WTC11 (cell line): ENCODE measurements at regions not wholly inside any gene's neighbourhood (a gene's known extent, or its start where the extent isn't known, plus 50 kb on each side); places are given as distances from the start of the nearest gene placed in this dataset.

Experiments used
- ATAC-seq: fragments of 200-7000 bp; cut with Tn5 transposase; 2 replicates; pipeline ENCODE4 v1.10.0; 2021; ENCODE audit warnings: mild to moderate bottlenecking, moderate library complexity
- CTCF ChIA-PET: fragments of 300-600 bp; sonication (Branson Sonifier 250); formaldehyde crosslinking; loops from one replicate; lab custom pipeline; 2021; ENCODE audit warnings: antibody characterized with exemption; lab: Charles Lee
- POLR2A ChIA-PET: fragments of 350-600 bp; sonication (Branson Sonifier 250); formaldehyde crosslinking; loops from one replicate; lab custom pipeline; 2021; ENCODE audit warnings: antibody characterized with exemption; lab: Charles Lee
- DNase-seq: peaks from one replicate; pipeline ENCODE4 v3.0.0; 2021; ENCODE audit warnings: low spot score
- H3K27ac Mint-ChIP-seq: 2 replicates; pipeline ENCODE4 v1.8.0; 2021; ENCODE audit warnings: mixed read lengths
- H3K27me3 Mint-ChIP-seq: 2 replicates; pipeline ENCODE4 v1.8.0; 2021; ENCODE audit warnings: low read depth, mild to moderate bottlenecking, moderate library complexity, mixed read lengths
- H3K36me3 Mint-ChIP-seq: 2 replicates; pipeline ENCODE4 v1.8.0; 2021; ENCODE audit warnings: mixed read lengths
- H3K4me1 Mint-ChIP-seq: 2 replicates; pipeline ENCODE4 v1.8.0; 2022; ENCODE audit warnings: mixed read lengths
- H3K4me3 Mint-ChIP-seq: 2 replicates; pipeline ENCODE4 v1.8.0; 2021; ENCODE audit warnings: mild to moderate bottlenecking, moderate library complexity, mixed read lengths
- H3K9me3 Mint-ChIP-seq: 2 replicates; pipeline ENCODE4 v1.8.0; 2021; ENCODE audit warnings: mixed read lengths
- CREB1 ChIP-seq: sonication (generic); formaldehyde crosslinking; IDR thresholded peaks from 2 replicates; pipeline ENCODE4 v1.8.0; 2023; ENCODE audit warnings: mild to moderate bottlenecking, missing genetic modification reagents
- CREM ChIP-seq: sonication (generic); formaldehyde crosslinking; IDR thresholded peaks from 2 replicates; pipeline ENCODE4 v1.8.1; 2022; ENCODE audit warnings: mild to moderate bottlenecking, missing genetic modification reagents, moderate library complexity
- ELF4 ChIP-seq: sonication (generic); formaldehyde crosslinking; IDR thresholded peaks from 2 replicates; pipeline ENCODE4 v1.8.1; 2022; ENCODE audit warnings: low read depth, mild to moderate bottlenecking, moderate library complexity, missing genetic modification reagents
- EMX1 ChIP-seq: fragments of 250-450 bp; sonication (Bioruptor Pico); IDR thresholded peaks from 2 replicates; pipeline ENCODE4 v1.8.0; 2021; ENCODE audit warnings: mild to moderate bottlenecking
- ESRRA ChIP-seq: sonication (generic); formaldehyde crosslinking; IDR thresholded peaks from 2 replicates; pipeline ENCODE4 v1.8.1; 2022; ENCODE audit warnings: mild to moderate bottlenecking, missing genetic modification reagents, borderline replicate concordance
- FOXK1 ChIP-seq: sonication (generic); formaldehyde crosslinking; IDR thresholded peaks from 2 replicates; pipeline ENCODE4 v1.8.0; 2022; ENCODE audit warnings: mild to moderate bottlenecking, moderate library complexity, missing genetic modification reagents
- KAT7 ChIP-seq: sonication (generic); formaldehyde crosslinking; IDR thresholded peaks from 2 replicates; pipeline ENCODE4 v1.8.1; 2023; ENCODE audit warnings: missing genetic modification reagents, mild to moderate bottlenecking, borderline replicate concordance
- MYBL2 ChIP-seq: sonication (generic); formaldehyde crosslinking; IDR thresholded peaks from 2 replicates; pipeline ENCODE4 v1.8.1; 2023; ENCODE audit warnings: mild to moderate bottlenecking, moderate library complexity, missing genetic modification reagents
- NFATC4 ChIP-seq: fragments of 250-450 bp; sonication (Bioruptor Pico); IDR thresholded peaks from 2 replicates; pipeline ENCODE4 v1.9.0; 2021; ENCODE audit warnings: mild to moderate bottlenecking
- OVOL2 ChIP-seq: fragments of 250-450 bp; sonication (Bioruptor Pico); IDR thresholded peaks from 2 replicates; pipeline ENCODE4 v1.9.0; 2021; ENCODE audit warnings: mild to moderate bottlenecking, borderline replicate concordance
- SP1 ChIP-seq: sonication (generic); formaldehyde crosslinking; conservative IDR thresholded peaks from 2 replicates; pipeline ENCODE4 v1.8.1; 2022; ENCODE audit warnings: missing genetic modification reagents
- TCF7 ChIP-seq: sonication (generic); formaldehyde crosslinking; IDR thresholded peaks from 2 replicates; pipeline ENCODE4 v1.8.0; 2022; ENCODE audit warnings: mild to moderate bottlenecking, low read depth, missing genetic modification reagents, moderate library complexity
- TEAD1 ChIP-seq: sonication (generic); formaldehyde crosslinking; IDR thresholded peaks from 2 replicates; pipeline ENCODE4 v1.8.0; 2022; ENCODE audit warnings: mild to moderate bottlenecking, missing genetic modification reagents
- TP53 ChIP-seq: sonication (generic); formaldehyde crosslinking; IDR thresholded peaks from 2 replicates; pipeline ENCODE4 v1.8.1; 2023; ENCODE audit warnings: mild to moderate bottlenecking, missing genetic modification reagents
- ZBTB21 ChIP-seq: sonication (generic); formaldehyde crosslinking; IDR thresholded peaks from 2 replicates; pipeline ENCODE4 v1.8.1; 2023; ENCODE audit warnings: mild to moderate bottlenecking, missing genetic modification reagents, borderline replicate concordance
- ZNF219 ChIP-seq: sonication (generic); formaldehyde crosslinking; IDR thresholded peaks from 2 replicates; pipeline ENCODE4 v1.8.0; 2023; ENCODE audit warnings: missing genetic modification reagents, mild to moderate bottlenecking, borderline replicate concordance
- ZNF232 ChIP-seq: sonication (generic); formaldehyde crosslinking; IDR thresholded peaks from 2 replicates; pipeline ENCODE4 v1.8.0; 2022; ENCODE audit warnings: mild to moderate bottlenecking, missing genetic modification reagents
- ZNF416 ChIP-seq: fragments of 250-450 bp; sonication (Bioruptor Pico); IDR thresholded peaks from 2 replicates; pipeline ENCODE4 v1.9.0; 2021; ENCODE audit warnings: mild to moderate bottlenecking, inconsistent platforms
- TF ChIP-seq, protein P1 (sequence below): sonication (generic); formaldehyde crosslinking; IDR thresholded peaks from 2 replicates; pipeline ENCODE4 v1.8.1; 2022; ENCODE audit warnings: low read depth, mild to moderate bottlenecking, moderate library complexity, missing genetic modification reagents, borderline replicate concordance
- TF ChIP-seq, protein P2 (sequence below): sonication (generic); formaldehyde crosslinking; IDR thresholded peaks from 2 replicates; pipeline ENCODE4 v1.8.0; 2022; ENCODE audit warnings: mild to moderate bottlenecking, missing genetic modification reagents
- TF ChIP-seq, protein P3 (sequence below): sonication (generic); formaldehyde crosslinking; IDR thresholded peaks from 2 replicates; pipeline ENCODE4 v1.8.1; 2022; ENCODE audit warnings: mild to moderate bottlenecking, missing genetic modification reagents, moderate library complexity, borderline replicate concordance
- TF ChIP-seq, protein P4 (sequence below): sonication (generic); formaldehyde crosslinking; IDR thresholded peaks from 2 replicates; pipeline ENCODE4 v1.8.0; 2022; ENCODE audit warnings: mild to moderate bottlenecking, missing genetic modification reagents
- TF ChIP-seq, protein P5 (sequence below): fragments of 250-450 bp; sonication (Bioruptor Pico); IDR thresholded peaks from 2 replicates; pipeline ENCODE4 v1.9.0; 2021; ENCODE audit warnings: mild to moderate bottlenecking
- TF ChIP-seq, protein P6 (sequence below): sonication (generic); formaldehyde crosslinking; IDR thresholded peaks from 2 replicates; pipeline ENCODE4 v1.8.0; 2022; ENCODE audit warnings: missing genetic modification reagents

DNA sequence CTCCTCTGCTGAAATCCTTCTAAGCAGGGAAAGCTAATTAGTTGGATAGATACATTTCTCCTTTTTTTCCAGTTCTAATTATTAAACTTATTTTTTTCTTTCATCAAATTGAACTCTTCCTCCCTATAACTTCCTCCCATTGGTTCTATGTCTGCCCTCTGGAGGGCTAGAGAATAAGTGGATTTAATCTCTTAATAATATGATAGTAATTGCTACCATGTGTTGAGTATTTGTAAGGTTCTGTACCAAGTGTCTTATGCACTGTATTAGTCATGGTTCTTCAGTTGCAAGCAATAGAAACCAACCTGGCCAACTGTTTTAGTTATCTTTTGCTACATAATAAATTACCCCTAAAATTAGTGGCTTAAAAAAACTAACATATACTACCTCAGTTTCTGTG is 190.5 kb upstream of the PLXNC1 start (continued):
- TF ChIP-seq ESRRA: no peak
- no peak for TF ChIP-seq FOXK1
- TF ChIP-seq, protein P1, sequence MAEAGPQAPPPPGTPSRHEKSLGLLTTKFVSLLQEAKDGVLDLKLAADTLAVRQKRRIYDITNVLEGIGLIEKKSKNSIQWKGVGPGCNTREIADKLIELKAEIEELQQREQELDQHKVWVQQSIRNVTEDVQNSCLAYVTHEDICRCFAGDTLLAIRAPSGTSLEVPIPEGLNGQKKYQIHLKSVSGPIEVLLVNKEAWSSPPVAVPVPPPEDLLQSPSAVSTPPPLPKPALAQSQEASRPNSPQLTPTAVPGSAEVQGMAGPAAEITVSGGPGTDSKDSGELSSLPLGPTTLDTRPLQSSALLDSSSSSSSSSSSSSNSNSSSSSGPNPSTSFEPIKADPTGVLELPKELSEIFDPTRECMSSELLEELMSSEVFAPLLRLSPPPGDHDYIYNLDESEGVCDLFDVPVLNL: no peak
- TF ChIP-seq, protein P2, sequence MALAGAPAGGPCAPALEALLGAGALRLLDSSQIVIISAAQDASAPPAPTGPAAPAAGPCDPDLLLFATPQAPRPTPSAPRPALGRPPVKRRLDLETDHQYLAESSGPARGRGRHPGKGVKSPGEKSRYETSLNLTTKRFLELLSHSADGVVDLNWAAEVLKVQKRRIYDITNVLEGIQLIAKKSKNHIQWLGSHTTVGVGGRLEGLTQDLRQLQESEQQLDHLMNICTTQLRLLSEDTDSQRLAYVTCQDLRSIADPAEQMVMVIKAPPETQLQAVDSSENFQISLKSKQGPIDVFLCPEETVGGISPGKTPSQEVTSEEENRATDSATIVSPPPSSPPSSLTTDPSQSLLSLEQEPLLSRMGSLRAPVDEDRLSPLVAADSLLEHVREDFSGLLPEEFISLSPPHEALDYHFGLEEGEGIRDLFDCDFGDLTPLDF: no peak
- TF ChIP-seq, protein P3, sequence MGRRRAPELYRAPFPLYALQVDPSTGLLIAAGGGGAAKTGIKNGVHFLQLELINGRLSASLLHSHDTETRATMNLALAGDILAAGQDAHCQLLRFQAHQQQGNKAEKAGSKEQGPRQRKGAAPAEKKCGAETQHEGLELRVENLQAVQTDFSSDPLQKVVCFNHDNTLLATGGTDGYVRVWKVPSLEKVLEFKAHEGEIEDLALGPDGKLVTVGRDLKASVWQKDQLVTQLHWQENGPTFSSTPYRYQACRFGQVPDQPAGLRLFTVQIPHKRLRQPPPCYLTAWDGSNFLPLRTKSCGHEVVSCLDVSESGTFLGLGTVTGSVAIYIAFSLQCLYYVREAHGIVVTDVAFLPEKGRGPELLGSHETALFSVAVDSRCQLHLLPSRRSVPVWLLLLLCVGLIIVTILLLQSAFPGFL (CRISPR knock-in tag): no peak
- TF ChIP-seq, all 79 proteins: peak for 0

DNA sequence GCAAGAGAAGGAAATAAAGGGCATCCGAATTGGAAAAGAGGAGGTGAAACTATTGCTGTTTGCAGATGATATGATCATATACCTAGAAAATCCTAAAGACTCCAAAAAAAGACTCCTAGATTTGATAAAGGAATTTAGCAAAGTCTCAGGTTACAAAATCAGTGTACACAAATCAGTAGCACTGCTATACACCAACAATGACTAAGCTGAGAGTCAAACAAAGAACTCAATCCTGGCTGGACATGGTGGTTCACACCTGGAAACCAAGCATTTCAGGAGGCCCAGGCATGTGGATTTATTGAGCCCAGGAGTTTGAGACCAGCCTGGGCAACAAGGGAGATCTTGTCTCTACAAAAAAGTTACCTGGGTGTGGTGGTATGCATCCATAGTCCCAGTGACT is 188.7 kb upstream of the PLXNC1 start:
- ATAC-seq: no peak

DNA sequence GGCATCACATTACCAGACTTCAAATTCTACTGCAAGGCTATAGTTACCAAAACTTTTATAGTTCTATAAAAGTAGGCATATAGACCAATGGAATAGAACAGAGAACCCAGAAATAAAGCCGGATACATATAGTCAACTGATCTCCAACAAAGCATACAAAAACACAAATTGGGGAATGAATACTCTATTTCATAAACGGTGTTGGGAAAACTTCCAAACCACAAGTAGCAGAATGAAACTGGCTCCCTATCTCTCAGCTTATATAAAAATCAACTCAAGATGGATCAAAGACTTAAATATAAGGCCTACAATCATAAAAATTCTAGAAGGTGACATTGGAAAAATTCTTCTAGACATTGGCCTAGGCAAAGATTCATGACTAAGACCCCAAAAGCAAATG is 187.9 kb upstream of the PLXNC1 start:
- Mint-ChIP-seq H3K36me3 (no peaks in the 10 kb centered on the region), H3K4me3 (no peak overlapping the region)
- no peak for DNase-seq
- TF ChIP-seq, protein P1: no peak
- TF ChIP-seq, protein P4, sequence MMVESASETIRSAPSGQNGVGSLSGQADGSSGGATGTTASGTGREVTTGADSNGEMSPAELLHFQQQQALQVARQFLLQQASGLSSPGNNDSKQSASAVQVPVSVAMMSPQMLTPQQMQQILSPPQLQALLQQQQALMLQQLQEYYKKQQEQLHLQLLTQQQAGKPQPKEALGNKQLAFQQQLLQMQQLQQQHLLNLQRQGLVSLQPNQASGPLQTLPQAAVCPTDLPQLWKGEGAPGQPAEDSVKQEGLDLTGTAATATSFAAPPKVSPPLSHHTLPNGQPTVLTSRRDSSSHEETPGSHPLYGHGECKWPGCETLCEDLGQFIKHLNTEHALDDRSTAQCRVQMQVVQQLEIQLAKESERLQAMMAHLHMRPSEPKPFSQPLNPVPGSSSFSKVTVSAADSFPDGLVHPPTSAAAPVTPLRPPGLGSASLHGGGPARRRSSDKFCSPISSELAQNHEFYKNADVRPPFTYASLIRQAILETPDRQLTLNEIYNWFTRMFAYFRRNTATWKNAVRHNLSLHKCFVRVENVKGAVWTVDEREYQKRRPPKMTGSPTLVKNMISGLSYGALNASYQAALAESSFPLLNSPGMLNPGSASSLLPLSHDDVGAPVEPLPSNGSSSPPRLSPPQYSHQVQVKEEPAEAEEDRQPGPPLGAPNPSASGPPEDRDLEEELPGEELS (CRISPR knock-in tag): no peak
- TF ChIP-seq EMX1 (CRISPR knock-in tag) (no peak), ZNF416 (CRISPR knock-in tag) (no peak), TCF7 (no peak), FOXK1 (no peak)
- TF ChIP-seq, all 79 proteins: peak for 0
- no peak overlapping the region for H3K27ac Mint-ChIP-seq
- peaks cover 17% of the 10 kb centered on the region for H3K9me3 Mint-ChIP-seq
- ATAC-seq: no peak
- no peaks in the 10 kb centered on the region for H3K27me3 Mint-ChIP-seq
- POLR2A ChIA-PET: no interaction called here
- CTCF ChIA-PET: no interaction called here
- no peaks in the 10 kb centered on the region for H3K4me1 Mint-ChIP-seq

More for the DNA sequence above, 188.7 kb upstream of the PLXNC1 start:
- H3K9me3 Mint-ChIP-seq: peaks cover 24% of the 10 kb centered on the region
- DNase-seq: no peak
- CTCF ChIA-PET: no interaction called here
- H3K4me3 Mint-ChIP-seq: no peak overlapping the region
- POLR2A ChIA-PET: no interaction called here
- H3K4me1 Mint-ChIP-seq: no peaks in the 10 kb centered on the region
- H3K36me3 Mint-ChIP-seq: no peaks in the 10 kb centered on the region
- no peak overlapping the region for H3K27ac Mint-ChIP-seq
- TF ChIP-seq KAT7 (no peak), ZNF219 (CRISPR knock-in tag) (no peak), OVOL2 (no peak), FOXK1 (no peak), CREM (CRISPR knock-in tag) (no peak), ELF4 (no peak), ZNF232 (CRISPR knock-in tag) (no peak), MYBL2 (CRISPR knock-in tag) (no peak), TP53 (CRISPR knock-in tag) (no peak), TCF7 (no peak), CREB1 (CRISPR knock-in tag) (no peak), ZBTB21 (CRISPR knock-in tag) (no peak), NFATC4 (no peak), SP1 (no peak), TEAD1 (CRISPR knock-in tag) (no peak)
- TF ChIP-seq, protein P5, sequence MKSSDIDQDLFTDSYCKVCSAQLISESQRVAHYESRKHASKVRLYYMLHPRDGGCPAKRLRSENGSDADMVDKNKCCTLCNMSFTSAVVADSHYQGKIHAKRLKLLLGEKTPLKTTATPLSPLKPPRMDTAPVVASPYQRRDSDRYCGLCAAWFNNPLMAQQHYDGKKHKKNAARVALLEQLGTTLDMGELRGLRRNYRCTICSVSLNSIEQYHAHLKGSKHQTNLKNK (CRISPR knock-in tag): no peak
- TF ChIP-seq, protein P6, sequence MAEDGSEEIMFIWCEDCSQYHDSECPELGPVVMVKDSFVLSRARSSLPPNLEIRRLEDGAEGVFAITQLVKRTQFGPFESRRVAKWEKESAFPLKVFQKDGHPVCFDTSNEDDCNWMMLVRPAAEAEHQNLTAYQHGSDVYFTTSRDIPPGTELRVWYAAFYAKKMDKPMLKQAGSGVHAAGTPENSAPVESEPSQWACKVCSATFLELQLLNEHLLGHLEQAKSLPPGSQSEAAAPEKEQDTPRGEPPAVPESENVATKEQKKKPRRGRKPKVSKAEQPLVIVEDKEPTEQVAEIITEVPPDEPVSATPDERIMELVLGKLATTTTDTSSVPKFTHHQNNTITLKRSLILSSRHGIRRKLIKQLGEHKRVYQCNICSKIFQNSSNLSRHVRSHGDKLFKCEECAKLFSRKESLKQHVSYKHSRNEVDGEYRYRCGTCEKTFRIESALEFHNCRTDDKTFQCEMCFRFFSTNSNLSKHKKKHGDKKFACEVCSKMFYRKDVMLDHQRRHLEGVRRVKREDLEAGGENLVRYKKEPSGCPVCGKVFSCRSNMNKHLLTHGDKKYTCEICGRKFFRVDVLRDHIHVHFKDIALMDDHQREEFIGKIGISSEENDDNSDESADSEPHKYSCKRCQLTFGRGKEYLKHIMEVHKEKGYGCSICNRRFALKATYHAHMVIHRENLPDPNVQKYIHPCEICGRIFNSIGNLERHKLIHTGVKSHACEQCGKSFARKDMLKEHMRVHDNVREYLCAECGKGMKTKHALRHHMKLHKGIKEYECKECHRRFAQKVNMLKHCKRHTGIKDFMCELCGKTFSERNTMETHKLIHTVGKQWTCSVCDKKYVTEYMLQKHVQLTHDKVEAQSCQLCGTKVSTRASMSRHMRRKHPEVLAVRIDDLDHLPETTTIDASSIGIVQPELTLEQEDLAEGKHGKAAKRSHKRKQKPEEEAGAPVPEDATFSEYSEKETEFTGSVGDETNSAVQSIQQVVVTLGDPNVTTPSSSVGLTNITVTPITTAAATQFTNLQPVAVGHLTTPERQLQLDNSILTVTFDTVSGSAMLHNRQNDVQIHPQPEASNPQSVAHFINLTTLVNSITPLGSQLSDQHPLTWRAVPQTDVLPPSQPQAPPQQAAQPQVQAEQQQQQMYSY (CRISPR knock-in tag): no peak
- H3K27me3 Mint-ChIP-seq: no peaks in the 10 kb centered on the region
